ENCODE measurements at regions not wholly inside any gene's neighbourhood (a gene's known extent, or its start where the extent isn't known, plus 50 kb on each side); places are given as distances from the start of the nearest gene placed in this dataset.

DNA sequence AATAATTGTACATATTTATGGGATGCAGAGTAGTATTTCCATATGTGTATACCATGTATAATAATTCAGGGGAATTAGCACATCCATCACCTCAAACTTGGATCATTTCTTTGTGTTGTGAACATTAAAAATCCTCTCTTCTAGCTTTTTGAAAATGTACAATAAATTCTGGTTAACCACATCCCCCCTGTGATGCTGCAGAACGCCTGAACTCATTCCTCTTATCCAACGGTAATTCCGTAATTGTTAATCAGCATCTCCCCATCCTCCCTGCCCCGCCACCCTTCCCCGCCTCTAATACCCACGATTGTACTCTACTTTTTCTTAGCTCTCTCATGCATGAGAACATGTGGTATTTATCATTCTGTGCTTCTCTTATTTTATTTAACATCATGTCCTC is 127.7 kb upstream of the ANKRD55 start:
- DNase-seq, result no peak

DNA sequence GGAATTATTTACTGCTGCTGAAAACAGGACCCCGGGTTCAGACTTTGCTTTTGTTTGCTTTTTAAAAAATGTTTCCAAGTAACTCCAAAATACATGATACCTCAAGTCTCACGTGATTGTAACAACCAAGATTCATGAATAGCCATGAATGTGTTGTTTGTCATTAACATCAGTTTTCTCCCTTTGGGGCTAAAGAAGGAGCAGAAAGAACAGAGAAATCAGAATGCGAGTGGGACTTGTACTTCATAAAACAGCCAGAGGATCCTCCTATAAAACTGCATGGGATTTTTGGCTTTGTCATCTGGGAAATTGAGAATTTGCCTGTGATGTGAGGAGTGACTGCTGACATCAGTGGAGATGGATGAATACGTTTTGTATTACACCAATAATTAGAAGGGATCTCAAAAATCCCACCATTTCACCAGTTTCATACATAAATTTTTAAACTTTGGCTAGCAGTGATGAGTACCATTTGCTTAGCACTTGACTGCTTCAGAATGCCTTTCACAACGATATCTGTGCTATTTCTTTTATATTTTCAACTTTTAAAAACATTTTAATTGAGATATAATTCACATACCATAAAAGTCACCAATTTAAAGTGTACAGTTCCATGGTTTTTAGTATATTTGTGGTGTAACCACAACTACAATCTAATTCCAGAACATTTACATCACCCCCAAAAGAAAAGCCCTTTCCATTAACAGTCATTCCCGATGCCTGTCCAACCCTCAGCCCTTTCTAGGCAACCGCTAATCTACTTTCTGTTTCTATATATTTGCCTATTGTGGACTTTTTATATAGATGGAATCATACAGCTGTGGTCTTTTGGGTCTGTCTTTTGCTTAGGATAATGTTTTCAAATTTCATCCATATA is 126.9 kb upstream of the ANKRD55 start:
- no peak for DNase-seq

DNA sequence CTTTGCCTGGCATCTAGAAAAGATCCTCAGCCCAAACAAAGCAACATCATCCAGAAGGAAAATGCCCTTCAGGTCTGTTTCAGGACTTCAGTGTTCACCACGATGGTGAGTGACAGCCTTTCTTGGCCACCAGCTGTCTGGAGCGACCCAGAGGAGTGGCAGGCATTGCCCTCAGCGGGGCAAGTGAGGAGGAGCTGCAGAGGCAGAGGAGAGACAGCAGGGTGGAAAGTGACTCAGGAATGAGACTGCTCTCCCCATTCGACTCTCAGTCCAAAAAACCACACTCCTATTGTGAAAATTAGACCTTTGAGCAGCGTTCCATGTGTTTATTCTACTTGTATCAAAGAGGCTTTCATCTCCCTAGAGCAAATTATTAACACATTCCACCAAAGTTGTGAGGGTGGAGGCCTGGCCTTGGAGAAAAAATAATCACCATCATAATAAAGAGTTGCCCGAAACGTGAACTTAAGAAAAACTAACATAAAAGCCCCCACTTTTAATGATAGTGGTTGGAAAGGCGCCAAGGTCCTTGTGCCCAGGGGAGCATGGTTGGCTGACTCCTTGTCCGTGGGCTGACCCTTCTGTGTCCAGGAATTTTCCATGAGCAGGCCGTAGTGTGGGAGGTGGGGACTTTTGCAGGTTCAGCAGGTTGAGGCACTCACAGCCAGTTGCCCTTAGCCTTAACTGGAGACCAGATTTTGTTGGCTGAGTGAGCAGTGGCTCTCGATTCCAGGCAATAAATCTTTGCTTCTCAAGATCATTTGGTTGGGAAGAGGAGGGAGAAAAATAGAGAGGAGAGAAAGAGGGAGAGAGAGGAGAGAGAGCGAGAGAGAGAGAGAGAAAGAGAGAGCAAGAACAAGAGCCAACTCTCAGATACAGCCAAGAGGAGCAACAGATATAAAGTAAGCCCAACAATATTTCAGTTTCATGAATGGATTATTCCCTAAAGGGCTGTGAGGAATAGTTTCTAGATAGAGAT is 125.9 kb upstream of the ANKRD55 start:
- no peak for DNase-seq

DNA sequence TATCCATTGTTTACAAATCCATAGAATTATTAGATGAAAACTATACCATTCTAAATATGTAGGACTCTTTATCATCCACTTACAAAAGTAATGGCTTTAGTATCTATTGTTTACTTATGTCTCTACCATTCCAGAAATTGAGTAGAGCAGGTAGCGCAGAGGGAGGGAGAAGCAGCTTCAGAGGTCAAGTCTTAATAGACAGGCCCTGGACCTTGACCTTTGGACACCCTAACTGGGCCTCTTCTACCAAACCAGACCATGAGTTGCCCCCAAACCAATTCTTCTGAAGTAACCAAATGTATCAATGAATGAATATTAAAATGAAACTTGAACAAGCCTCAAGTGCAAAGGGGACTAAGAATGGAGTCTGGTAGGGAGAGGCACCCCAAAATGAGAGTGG is 124.9 kb upstream of the ANKRD55 start:
- DNase-seq, result no peak

DNA sequence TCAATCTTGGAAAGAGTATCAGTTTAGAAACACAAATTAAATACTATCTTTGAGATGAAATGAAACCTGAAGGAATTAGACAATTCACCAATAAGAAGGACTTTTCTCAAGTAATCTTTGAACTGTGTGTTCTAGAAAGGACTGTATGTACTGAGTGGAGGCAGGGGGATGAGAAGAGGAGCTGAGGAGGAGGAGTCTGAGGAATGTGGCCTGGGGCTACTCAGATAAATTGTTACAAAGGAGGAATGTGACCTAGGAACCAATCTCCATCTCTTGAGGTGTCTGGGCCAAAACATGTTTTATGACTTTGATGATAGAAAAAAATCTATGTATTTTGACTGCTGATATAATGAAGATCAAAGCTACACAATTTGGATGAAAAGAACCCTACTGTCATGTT is 124.3 kb upstream of the ANKRD55 start:
- no peak for DNase-seq

DNA sequence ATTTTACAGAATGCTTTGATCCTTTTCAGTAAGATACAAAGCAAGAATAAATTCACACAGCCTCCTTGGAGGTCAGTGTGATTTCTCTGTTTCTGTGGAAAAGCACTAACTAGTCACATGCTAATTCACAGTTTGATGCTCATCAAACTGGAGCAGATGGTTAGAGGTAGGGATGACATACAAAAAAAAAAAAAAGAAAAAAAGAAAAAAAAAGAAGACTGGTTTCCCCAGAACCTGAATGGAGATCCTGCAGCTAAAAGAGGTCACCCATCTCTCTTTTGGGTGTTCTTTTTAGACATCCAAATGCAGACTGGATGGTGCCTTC is 123.7 kb upstream of the ANKRD55 start:
- DNase-seq, result no peak

DNA sequence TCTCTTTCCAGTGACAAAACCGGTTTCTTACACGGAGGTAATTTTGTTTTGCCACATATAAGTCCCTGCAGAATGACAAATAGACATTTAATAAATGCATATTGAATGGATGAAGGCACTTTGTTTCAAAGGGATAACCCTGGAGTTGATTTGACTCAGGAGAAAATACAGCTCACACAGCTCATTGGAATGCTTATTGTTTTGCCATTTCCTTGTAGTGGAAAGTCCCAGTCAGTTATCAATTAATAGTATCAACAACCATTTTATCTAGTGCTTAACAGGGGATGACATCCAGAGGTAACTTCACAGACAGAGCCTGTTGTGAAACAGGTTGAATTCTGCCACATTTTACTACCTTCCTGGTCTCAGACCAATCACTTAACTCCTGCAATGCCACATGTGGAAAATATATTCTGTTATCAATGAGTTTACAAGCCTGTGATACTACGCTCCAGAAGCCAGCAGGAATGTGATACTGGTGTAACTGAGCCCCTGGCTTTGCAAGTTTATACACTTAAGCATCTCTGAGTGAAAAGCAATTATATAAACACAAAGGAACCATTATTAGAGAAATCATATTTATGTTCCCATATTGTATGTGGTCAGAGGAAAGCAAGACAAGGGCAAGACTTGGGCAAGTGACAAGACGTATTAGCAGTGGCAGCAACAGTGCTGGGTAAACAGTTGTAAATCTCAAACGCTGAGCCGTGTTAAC is 123.1 kb upstream of the ANKRD55 start:
- no peak for DNase-seq

DNA sequence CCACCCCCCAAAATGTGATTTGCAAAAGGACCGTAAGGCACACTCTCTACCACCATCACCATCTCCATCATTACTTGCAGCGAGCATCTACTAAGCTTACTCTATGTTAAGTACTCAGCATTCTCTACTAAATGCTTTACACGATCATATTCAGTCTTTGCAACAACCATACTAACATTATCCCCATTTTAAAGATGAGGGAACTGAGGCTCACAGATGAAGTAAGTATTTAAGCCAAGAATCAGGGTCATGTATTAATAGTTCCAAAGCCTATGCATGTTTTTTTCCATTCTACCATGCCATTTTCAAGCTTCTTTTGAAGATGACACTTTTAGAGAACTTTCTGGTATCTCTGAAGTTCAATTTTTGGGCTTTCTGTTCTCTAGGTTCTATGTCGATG is 121.7 kb upstream of the ANKRD55 start:
- no peak for DNase-seq

DNA sequence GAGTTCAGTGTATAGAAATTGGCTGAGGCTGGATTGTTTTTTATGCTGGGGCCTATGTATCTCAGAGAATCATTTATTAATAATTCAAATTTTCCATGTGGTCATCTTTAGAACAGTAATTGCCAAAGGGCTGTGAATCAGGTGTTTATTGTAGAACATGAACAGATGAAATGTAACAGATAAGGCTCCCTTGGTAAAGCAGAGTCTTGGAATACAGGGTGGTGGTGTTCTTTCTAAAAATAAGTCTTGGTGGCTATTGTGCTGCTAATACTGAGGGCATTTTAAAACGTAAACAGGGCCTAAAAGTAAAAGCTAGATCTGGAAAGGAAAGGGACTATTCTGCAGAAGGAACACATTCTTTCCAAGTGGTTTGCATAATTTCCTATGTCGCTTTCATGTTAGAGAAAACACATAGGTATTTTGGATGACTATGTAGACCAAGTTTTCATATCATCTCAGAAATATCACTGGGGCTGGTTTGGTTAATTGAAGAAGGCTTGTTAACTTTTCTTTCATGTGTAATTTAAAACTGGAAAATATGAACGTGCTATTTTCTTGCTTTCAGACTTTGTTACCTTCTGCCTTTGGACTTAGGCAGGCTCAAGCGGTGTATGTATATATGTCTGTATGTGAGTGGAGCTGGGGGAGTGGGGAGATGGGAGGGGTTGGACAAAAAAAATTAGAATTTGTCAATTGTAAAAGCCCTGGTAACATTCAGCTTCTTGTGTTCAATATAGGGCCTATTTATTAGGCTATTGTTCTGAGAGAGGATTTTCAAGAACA is 119.9 kb upstream of the ANKRD55 start:
- DNase-seq, result no peak

DNA sequence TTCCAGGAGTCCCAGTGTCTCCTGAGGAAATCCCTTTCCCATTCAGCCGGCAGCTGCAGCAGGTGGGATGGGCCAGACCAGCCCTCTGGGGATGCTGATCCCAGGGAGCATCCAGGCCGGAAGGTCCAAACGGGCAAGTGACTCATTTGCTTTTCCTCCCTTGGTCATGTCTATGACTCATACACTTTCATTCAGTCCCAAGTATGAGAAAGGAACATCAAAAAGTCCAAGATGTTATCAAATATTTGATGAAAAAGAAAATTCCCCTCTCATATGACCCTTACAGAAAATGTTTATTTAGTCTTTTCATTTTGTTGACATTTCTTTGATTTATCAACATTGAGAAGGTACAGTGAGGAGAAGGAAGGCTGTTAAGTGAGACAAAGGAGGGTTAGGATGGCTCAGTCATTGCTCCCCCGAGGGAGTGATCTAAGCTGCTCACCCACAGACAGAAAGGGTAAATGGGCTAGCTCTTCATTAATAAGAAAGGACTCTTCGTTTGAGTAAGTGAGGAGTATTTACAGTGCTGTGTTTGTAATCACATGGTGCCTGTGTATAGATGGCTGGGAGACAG is 117.6 kb upstream of the ANKRD55 start:
- DNase-seq, result peak in 1 of 2 experiments; percentile 0

DNA sequence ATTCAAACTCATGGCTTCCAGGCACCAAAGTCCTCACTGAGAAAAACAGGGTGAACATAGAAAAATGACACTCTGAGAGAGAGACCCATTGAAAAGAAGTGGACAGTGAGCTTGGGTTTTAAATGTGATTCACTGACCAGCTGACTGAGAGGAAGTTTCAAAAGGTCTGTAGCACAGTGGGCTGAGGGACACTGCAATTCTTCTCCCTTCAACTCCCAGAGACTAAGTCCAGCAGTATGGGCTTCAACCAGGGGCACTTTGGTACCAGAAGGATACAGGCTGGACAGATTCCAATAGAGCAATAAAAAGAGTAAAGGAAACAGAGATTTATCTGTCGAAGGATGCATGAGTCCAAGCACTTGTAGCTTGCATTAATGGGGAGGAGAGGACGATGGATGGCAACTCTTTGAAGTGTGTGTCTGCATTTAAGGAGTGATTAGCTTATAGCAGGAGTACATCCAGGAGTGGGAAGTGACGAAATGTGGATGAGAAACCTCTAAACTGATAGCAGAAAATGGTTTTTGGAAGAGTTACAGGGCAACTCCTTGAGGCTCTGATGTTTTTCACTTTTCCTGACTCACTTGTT is 117.0 kb upstream of the ANKRD55 start:
- DNase-seq, result no peak

DNA sequence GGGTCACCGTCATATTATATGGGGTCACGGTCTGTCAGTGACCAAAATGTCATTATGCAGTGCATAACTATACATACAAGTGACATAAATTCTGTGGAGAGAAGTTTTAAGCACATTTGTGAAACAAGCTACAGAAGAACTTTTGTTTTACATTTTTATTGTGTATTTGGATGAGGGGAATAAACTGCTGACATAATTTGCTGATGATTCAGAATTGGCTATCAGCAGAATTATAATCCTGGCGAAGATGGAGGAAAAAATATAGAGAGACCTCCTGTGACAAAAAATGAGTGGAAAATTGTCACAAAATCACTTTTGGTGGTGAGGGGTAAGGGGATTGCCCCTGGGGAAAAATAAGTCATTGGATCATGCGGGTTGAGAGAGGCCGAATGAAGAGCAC is 116.3 kb upstream of the ANKRD55 start:
- DNase-seq, result no peak

DNA sequence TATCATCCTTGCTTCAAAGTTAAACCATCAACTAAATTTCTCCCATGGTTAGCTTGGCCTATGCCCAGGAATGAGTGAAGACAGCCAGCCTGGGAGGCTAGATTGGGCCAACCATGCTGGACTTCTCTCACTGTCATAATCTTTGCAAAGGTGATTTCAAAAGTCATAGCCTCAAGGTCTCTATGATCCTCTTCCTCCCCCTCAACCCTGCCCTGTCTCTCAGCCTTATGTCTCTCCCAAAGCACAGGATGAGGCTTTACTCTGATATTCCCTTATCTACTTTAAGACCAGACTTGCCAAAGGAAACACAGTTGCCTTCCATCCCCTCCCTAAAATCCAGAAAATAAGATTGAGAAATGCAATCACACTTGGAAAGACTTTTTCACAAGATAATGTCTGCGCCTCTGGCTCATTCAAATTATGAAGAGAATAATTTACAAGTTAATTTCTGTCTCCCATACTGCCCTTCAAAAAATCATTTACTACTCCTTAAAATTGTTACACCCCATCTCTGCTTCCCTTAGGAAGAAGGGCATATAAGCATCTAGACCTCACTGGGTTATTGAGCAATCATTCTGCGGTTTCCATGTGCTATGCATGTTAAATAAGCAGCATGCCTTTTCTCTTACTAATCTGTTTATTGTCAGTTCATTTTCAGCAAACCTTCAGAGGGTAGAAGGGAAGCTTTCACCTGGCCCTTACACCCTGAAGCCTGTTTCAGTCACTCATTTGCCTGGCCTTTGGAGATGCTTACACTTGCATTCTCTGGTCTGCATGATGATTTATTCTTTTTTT is 113.8 kb upstream of the ANKRD55 start:
- no peak for DNase-seq

DNA sequence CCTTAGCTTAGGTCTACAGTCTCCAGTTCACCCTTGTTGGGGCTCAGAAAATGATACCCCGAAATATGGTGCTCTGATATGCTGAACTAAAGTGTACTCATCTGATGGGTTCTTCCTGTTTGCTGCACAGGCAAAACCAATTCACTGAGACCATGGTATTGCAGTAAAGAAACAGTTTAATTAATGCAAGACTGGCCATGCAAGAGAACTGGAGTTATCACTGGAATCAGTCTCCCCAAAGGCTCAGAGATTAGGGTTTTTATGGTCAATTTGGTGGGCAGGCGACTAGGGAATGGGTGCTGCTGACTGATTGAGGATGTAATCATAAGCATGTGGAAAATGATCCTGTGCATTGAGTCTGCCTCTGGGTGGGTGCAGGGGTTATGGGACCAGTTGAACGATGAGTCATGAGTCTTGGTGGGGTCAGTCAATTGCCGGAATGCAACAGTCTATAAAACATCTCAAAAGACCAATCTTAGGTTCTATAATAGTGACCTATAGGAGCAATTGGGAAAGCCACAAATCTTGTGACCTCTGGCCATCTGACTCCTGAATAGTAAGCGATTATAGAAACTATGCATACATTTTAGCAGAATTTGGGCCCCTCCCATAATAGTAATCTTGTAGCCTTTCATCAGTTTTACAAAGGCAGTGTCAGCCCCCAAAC is 113.0 kb upstream of the ANKRD55 start:
- DNase-seq, result no peak

DNA sequence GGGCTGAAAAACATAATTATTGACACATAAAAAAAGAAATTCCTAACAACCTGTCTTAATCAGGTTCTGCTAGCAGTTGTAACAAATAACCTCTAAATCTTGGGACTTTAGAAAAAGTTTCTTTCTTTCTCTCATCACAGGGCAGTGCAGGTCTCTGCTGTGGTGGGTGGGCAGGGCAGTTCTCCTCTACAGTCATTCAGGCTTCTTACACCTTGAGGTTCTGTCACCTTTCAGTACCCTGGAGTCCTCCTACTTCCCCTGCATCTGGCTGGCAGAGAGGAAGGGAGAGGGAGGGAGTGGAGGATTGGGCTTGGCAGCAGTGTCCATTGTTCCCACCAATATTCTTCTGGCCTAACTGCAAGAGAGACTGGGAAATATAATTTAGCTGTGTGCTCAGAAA is 112.2 kb upstream of the ANKRD55 start:
- no peak for DNase-seq

DNA sequence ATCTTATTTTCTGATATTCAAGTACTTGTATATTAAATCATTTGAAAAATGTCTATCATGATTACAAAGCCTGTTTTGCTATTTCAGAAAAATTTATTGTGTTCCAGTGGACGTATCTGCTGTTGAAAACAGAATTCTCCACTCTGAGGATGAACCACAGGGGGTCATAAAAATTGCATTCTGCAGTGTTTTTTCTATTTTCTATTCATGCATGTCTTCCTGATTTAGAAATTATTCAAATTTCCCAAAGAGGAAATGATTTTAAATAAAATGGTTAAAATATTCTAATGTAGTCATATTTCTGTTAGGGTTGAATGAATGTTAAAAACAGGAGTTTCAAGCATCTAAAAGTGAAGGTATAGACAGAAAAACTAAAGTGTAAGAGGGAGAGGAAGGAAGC is 111.5 kb upstream of the ANKRD55 start:
- no peak for DNase-seq

DNA sequence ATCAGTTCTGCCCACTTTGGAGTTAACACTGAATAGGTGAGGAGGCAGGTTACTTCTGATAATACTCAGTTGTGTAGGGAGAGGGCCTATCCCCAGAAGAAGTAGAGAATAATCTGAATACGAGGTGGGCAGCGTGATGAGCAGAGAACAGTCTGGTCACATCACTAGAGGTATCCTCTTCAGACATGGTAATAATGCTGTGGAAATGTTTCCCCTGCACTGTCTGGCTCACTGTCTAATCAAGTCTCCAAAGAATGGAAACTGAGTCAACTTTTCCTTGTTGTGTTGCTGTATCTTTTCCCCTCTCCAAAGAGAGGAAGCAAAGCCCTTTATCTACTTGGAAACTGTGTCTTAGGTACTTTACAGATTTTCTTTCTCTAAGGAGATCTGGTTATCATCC is 110.9 kb upstream of the ANKRD55 start:
- no peak for DNase-seq

DNA sequence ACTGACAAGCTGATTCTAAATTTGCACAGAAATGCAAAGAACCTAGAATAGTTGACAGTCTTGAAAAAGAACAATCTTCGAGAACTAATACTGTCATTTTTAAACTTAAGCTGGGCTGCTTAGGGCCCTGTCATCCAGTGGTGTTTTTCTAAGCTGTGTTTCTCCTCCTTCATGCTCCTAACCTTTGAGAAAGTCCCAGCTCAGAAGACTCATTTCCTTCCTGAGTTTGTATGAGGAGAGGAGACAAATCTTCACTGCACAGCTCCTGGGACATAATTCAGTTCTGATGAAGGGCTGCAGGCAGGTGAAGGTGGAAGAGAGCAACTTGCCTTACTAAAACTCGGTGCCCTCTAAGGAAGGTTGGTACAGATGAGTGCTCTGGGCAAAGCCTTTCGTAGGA is 109.5 kb upstream of the ANKRD55 start:
- DNase-seq, result no peak

DNA sequence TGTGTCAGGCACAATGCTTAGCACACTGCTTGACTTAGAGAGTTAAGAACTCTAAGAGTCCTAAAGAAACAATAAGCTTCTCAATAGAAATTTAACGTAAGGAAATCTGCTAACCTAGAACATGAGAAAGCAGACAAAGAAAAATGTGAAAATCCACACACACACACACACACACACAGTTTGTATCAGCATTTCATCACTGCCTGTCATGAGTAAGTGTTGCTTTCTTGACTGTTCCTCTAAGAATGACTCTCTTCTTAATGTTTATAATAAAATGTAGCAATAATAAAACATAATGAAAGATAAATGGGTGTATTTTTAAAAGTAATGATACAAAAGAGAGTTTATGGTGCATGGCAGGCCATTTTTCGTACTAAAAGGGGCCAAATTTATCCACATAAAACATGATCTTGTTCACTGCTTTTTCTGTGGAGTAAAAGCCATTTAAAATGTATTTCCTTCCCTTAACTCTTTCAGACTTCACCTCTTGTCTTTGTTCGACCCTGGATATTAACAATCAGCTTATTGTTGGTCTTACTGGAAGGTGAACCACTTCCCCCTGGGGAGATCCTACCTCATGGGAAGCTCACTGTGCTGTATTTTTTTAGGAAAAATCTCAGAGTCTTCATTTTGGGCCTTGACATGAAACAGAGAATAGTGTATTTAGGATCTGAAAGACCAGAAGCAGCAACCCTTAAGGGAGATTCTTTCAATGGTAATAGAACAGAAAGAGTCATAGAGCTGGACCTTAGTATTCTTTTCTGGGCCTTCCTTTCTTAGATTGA is 107.3 kb upstream of the ANKRD55 start:
- DNase-seq, result no peak

DNA sequence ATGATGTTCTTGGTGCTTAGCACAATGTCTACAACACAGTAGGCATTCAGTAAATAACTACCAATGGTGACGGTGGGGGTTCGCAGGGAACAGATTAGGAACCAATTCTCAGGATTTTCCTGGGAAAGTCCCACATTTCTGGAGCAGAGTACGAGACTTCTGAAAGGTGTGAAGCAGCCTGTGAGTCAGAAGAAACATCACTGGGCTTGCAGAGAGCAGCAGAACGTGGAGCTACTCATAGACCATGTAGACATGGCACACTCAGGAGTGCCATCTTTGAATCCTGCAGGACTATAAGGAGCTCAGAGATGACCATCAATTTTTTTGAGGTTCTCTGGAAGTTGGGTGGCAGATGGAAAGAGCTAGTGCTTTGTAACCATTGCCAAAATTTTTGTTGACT is 106.6 kb upstream of the ANKRD55 start:
- DNase-seq, result no peak

Data from SHP77 (cell line).